Esophagus squamous epithelium (tissue), 5 donors: ENCODE measurements at regions not wholly inside any gene's neighbourhood (a gene's known extent, or its start where the extent isn't known, plus 50 kb on each side); places are given as distances from the start of the nearest gene placed in this dataset.

Experiments
- DNase-seq: peaks from one replicate; lab custom pipeline; 2025; lab: John Stamatoyannopoulos, UW
- H3K27ac ChIP-seq, 4 donors: fragments of 200-600 bp; sonication (generic); one replicate each; pipeline ENCODE4 v1.5.1; 2016 to 2019; ENCODE audit warnings: mild to moderate bottlenecking in 1 of 4
- H3K27me3 ChIP-seq, 4 donors: fragments of 200-600 bp; sonication (generic); 1 replicate in 3 of 4; 2 replicates in 1 of 4; pipeline versions ENCODE4 v1.5.1 to v1.6.0; 2017 to 2021; ENCODE audit warnings: antibody characterized with exemption in 1 of 4
- H3K36me3 ChIP-seq, 3 donors: fragments of 200-600 bp; sonication (generic); one replicate each; pipeline ENCODE4 v1.5.1; 2016 to 2019
- H3K4me1 ChIP-seq, 3 donors: fragments of 200-600 bp; sonication (generic); one replicate each; pipeline ENCODE4 v1.5.1; 2017 to 2019
- H3K4me3 ChIP-seq, 4 donors: fragments of 200-600 bp; sonication (generic); 1 replicate in 3 of 4; 2 replicates in 1 of 4; pipeline ENCODE4 v1.5.1; 2016 to 2019; ENCODE audit warnings: mild to moderate bottlenecking in 2 of 4, moderate library complexity in 1 of 4
- H3K9me3 ChIP-seq, 3 donors: fragments of 200-600 bp; sonication (generic); one replicate each; pipeline ENCODE4 v1.5.1; 2016 to 2019
- CTCF ChIP-seq, 6 experiments: fragments of 450-650 bp in 4 of 6; fragments of 200-600 bp in 2 of 6; sonication (generic) in 2 of 6; IDR thresholded peaks; one replicate each; pipeline ENCODE4 v1.5.1; 2016 to 2019; ENCODE audit warnings: antibody characterized with exemption in 6 of 6, mild to moderate bottlenecking in 4 of 6, moderate library complexity in 4 of 6
- POLR2A ChIP-seq, 4 donors: fragments of 450-650 bp; IDR thresholded peaks; one replicate each; pipeline ENCODE4 v1.6.1; 2017; ENCODE audit warnings: antibody characterized with exemption in 4 of 4, mild to moderate bottlenecking in 4 of 4, moderate library complexity in 3 of 4
- WGBS, 2 donors: methylation state at CpG; one replicate each; pipeline ENCODE4 v1.1.5; 2018; 5-methylcytosine and 5-hydroxymethylcytosine counted together
- intact Hi-C: fragments of 100-400 bp; cut with DNase I; formaldehyde crosslinking; loops from one replicate; pipeline ENCODE4 v1.15.0; 2022
- donor health status: DM: yes; HTN: yes; CAD: no.

DNA sequence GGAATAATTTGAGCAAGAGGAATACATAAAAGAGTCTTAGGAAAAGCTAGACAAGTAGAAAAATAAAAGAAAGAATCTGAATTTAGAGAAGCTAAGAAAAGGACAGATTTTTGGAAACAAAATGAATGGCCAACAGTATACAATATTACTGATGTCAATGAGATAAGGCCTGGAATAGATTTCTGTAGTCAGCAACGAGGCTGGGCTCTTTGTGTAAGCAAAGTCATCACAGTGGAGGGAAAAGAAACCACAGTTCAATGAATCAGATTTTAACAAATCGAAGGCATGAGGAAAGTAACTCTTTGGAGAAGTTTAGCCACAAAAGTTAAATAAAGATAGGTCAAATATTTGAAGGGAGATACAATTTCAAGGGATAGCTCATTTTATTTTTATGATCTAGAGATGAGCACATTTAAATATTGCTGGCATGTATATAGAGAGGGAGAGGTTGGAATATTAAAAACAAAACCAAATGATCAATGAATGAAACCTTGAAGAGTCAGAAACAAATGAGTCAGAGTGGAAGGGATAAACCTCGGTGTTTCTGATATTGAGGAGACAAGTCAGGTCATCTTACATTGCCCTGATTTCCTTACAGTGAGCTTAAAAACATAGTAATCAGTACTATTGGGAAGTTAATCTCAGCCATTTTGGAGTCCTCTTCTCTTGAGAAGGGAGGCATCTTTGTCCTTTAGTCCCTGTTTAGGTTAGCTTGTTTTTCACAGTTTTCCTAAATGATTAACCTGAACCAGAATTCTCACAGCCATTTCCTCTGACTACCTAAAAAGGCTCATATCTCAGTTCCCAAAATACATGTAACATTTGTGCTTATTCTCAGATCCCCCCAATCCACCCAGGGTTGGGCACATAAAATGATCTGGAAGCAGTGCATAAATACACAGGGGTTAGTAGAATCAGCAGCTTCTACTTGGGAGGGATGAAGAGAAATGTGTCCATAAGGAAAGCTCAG, 620.0 kb upstream of the B3GALT2 start:
- DNase-seq, result no peak
- Histone ChIP-seq H3K27ac (no peak overlapping the region), H3K9me3 (no peaks in the 10 kb centered on the region), H3K4me3 (no peak overlapping the region), H3K4me1 (no peaks in the 10 kb centered on the region), H3K36me3 (no peaks in the 10 kb centered on the region), H3K27me3 (no peaks in the 10 kb centered on the region)
- no peak for TF ChIP-seq POLR2A (IDR thresholded peaks at IDR 0.05)
- no peak for TF ChIP-seq CTCF (IDR thresholded peaks at IDR 0.05)
- intact Hi-C loops, result no loop called here
- WGBS, 2 donors, result 43 to 47% methylated on average over 3 of the region's 3 CpGs

GRCh38 chr1:193799948-193800690, 613.7 kb upstream of the B3GALT2 start:
- no peak overlapping the region for H3K4me3 ChIP-seq

DNA sequence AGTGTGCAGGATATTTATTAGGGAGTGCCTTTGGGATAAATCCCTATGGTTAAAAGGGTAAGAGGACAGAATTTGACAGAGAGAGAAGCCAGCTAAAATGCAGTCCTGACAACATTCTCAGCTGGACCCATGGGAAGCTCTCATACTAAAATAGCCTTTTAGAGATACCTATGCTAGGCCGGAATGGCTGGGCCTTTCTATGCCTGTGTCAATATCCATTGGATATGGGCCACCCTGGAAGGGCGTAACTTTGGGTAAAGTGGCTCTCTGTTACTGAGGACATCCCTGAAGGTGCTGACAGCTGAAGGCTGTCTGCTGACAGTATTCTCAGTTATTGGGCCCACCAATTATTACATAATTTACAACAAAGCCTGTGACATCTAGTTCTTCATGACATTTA, 613.0 kb upstream of the B3GALT2 start:
- intact Hi-C loops, result no loop called here
- no peak for DNase-seq
- H3K27ac ChIP-seq, result no peak overlapping the region
- H3K36me3 ChIP-seq, result no peaks in the 10 kb centered on the region
- H3K9me3 ChIP-seq, result no peaks in the 10 kb centered on the region
- H3K4me1 ChIP-seq, result no peaks in the 10 kb centered on the region
- H3K27me3 ChIP-seq, result no peaks in the 10 kb centered on the region
- WGBS, 2 donors, result 70 to 82% methylated on average over 2 of the region's 2 CpGs
- no peak overlapping the region for H3K4me3 ChIP-seq
- TF ChIP-seq CTCF (IDR thresholded peaks at IDR 0.05) (no peak), POLR2A (IDR thresholded peaks at IDR 0.05) (no peak)

More at GRCh38 chr1:193799948-193800690, 613.7 kb upstream of the B3GALT2 start:
- Histone ChIP-seq H3K4me1 (no peaks in the 10 kb centered on the region), H3K27me3 (no peaks in the 10 kb centered on the region), H3K27ac (no peak overlapping the region), H3K9me3 (no peaks in the 10 kb centered on the region), H3K36me3 (no peaks in the 10 kb centered on the region)
- TF ChIP-seq POLR2A (IDR thresholded peaks at IDR 0.05) (no peak), CTCF (IDR thresholded peaks at IDR 0.05) (no peak)
- intact Hi-C loops, result no loop called here
- DNase-seq, result no peak
- WGBS, 2 donors, result 81 to 82% methylated on average over 6 of the region's 6 CpGs

DNA sequence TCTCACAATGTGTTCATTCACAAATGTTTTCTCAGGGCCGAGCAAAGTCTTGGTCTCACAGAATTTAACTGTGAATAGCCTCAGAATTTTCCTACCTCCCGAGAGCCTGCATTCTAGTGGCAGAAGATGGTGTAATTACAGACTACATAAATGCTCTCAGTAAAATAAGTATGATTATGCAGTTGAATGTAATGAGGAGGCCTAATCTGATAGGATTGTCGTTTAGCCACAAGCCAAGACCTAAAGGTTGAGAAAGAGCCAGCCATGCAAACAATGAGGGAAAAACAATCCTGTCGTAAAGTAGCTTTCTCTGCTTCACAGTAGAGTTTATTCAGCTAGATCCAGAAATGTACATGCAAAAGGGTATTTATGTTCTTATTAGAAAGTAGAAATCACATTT, 607.8 kb upstream of the B3GALT2 start:
- TF ChIP-seq POLR2A (IDR thresholded peaks at IDR 0.05), result no peak
- no peak for TF ChIP-seq CTCF (IDR thresholded peaks at IDR 0.05)
- H3K4me3 ChIP-seq, result no peak overlapping the region
- no peaks in the 10 kb centered on the region for H3K27me3 ChIP-seq
- 50 to 58% methylated on average over 4 of the region's 4 CpGs for WGBS, 2 donors
- intact Hi-C loops, result no loop called here
- no peak overlapping the region for H3K27ac ChIP-seq
- no peak for DNase-seq
- H3K4me1 ChIP-seq, result no peaks in the 10 kb centered on the region
- no peaks in the 10 kb centered on the region for H3K9me3 ChIP-seq
- no peaks in the 10 kb centered on the region for H3K36me3 ChIP-seq

- no peak for TF ChIP-seq CTCF (IDR thresholded peaks at IDR 0.05)
- TF ChIP-seq POLR2A (IDR thresholded peaks at IDR 0.05), result no peak
- intact Hi-C loops, result no loop called here
- no peaks in the 10 kb centered on the region for H3K36me3 ChIP-seq
- H3K27me3 ChIP-seq, result no peaks in the 10 kb centered on the region
- no peak overlapping the region for H3K4me3 ChIP-seq
- 63 to 73% methylated on average over 3 of the region's 3 CpGs for WGBS, 2 donors
- no peaks in the 10 kb centered on the region for H3K9me3 ChIP-seq
- no peak for DNase-seq
- H3K27ac ChIP-seq, result no peak overlapping the region
- no peaks in the 10 kb centered on the region for H3K4me1 ChIP-seq
Observed at GRCh38 chr1:193791746-193792145, 605.3 kb upstream of the B3GALT2 start.
